GM19452 (cell line): ENCODE measurements at regions not wholly inside any gene's neighbourhood (a gene's known extent, or its start where the extent isn't known, plus 50 kb on each side); places are given as distances from the start of the nearest gene placed in this dataset.

Experiments
- ATAC-seq: cut with Tn5 transposase; IDR thresholded peaks from one replicate; pipeline ENCODE4 v1.9.1; 2021; ENCODE audit not compliant: unreplicated experiment

GRCh38 chr9:19941874-19942273 lies 153.0 kb upstream of the SLC24A2 start:
- no peak for ATAC-seq

DNA sequence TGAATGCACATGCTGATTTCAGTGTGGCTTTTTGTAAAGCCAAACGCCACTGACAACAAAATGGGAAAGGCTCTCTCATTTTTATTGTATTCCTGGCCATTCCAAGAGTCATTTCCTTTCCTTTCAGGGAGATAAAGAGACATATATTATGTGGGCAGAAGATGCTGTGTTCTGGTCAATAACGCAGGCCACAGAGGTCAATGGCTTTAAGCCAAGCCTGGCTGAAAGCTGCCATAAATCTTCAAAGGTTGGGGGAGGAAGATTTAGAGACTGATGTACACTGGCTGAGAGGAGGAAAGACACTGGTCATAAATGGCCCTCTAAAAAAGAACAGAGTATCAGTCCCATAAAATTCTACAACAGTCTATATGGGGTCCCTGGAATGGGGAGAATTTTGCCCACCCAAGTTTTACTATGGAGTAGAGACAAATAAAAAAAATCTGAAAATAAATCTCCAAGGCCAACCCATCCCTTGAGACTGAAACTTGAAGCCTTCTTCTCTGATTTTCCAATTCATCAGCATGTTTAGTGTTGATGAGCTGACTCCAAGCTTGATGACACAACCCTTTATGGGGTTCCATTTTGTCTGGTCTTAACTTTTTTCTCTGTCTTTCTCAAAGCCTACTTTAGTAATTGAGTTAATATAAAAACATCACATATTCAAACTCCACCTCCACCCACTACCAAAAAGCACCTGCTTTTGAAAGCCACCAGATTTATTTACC lies 152.1 kb upstream of the SLC24A2 start:
- ATAC-seq = no peak

DNA sequence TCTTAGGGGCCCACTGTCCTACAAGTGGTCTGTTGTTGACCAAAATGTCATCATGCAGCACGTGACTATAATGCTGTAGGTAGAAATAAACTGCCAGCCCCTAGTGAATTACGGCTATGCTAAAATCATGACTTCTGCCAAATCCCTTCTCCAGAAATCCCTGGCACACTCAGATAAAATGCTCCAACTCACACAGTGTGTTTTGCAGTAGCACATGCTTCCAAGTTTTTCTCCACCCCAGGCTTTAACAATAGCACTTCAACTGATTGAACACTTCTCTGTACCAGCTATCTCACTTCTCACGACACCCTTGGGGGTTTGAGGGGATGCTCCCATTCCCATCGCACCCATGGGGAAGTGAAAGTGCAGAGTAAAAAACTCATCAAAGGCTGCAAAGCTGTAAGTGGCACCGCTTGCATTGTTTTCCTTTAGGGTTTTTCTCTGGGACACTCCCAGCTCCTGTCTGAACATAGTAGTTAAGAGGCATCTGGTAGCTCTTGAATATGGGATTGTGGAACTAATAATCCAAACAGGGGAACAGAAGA lies 151.0 kb upstream of the SLC24A2 start:
- ATAC-seq = no peak

DNA sequence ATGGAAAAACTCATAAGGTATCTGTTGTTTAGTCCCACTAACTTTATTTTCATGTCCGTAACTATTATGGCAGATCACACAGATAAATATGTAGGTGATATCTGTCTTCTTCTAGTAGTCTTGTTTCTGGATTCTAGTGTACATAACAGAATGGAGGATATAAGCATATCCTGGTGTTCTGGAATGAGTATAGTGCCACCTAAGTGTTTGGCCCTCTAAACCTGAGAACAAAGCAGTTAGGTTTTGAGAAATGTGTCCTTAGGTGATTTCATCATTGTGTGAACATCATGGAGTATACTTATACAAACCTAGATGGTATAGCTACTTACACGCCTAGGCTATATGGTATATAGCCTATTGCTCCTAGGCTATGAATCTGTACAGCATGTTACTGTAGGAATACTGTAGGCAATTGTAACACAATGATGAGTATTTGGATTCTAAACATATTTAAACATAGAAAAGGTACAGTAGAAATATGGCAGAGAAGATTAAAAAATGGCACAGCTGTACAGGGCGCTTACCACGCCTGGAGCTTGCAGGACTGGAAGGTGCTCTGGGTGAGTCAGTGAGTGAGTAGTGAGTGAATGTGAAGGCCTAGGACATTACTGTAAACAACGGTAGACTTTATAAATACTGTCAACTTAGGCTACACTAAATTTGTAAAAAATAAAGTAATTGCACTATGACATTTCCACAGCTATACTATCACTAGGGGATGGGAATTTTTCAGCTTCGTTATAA lies 150.3 kb upstream of the SLC24A2 start:
- ATAC-seq = no peak

- no peak for ATAC-seq
Measured at GRCh38 chr9:19937121-19937520, 148.3 kb upstream of the SLC24A2 start.

GRCh38 chr9:19936598-19936997 lies 147.8 kb upstream of the SLC24A2 start:
- ATAC-seq = no peak

DNA sequence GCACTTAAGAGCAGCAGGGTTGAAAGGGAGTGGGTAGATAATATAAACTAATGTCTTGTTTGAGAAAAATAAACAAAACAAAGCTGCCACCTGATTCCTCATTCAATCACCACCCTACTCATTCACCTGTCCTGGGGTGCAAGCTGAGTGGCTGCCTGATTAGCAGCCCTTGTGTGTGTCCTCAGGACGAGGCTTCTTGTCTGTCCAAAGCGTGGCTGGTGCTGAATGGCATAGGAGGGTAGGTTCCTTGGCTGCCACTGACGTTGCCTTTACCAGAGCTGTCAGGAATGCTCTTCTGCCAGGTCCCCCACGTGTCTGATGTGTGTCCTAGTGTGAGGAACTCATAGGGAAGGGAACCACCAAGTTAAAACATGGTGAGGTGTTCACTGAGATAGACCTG lies 146.6 kb upstream of the SLC24A2 start:
- ATAC-seq = no peak

- ATAC-seq = no peak
Measured at GRCh38 chr9:19934301-19934871, 145.5 kb upstream of the SLC24A2 start.

GRCh38 chr9:19931098-19931890 lies 142.5 kb upstream of the SLC24A2 start:
- no peak for ATAC-seq

DNA sequence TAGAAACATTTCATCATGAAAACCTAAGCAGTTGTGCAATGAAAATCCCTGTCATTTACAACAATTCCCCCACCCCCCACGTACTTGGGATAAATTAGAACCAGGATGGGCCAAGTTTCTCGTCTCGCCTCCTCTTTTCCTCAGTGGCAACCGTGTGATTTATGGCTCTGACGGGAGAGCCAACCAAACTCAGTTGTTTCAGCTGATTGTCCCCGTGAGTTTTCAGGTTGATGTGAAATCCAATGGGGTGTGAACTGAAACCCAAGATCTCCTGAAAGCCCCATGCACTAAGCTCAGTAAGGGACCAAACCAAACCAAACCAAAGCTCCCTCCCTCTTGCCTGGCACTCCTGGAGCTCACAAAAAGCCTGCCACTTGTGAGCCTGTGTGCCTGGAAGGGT lies 138.7 kb upstream of the SLC24A2 start:
- ATAC-seq = no peak

- ATAC-seq = no peak
Measured at GRCh38 chr9:19926774-19927173, 137.9 kb upstream of the SLC24A2 start.

- ATAC-seq = peak; percentile 89
Measured at GRCh38 chr9:19925674-19926503, 137.1 kb upstream of the SLC24A2 start.

GRCh38 chr9:19924080-19924479 lies 135.2 kb upstream of the SLC24A2 start:
- ATAC-seq = no peak

DNA sequence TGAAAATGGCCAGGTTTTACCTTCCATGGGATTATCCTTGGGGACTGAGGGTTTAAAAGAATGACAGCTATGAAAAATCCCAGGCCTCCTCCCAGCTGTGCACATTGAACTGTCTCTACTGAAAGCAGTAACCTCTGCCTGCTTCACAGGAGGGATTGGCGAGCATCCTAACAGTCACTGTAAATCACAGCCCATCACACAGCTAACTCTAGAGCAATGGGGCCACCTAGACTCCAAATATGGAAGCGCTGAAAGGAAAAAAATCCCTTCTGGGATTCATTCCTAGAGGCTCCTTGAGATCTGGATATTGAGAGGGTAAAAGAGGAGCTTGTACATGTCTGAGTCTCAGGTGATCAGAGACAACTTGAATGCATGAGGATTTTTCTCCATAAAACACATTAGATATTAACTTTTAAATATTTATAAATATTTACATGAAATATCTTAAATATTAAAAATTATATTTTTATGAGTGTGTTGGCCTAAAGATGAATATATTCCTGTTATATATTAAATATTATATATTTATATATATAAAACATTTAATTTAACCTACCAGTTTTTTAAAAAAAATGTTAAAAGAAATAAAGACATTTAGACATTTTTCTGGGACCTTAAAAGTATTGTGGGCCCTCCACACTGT lies 133.8 kb upstream of the SLC24A2 start:
- ATAC-seq = no peak

GRCh38 chr9:19920401-19920800 lies 131.6 kb upstream of the SLC24A2 start:
- no peak for ATAC-seq

DNA sequence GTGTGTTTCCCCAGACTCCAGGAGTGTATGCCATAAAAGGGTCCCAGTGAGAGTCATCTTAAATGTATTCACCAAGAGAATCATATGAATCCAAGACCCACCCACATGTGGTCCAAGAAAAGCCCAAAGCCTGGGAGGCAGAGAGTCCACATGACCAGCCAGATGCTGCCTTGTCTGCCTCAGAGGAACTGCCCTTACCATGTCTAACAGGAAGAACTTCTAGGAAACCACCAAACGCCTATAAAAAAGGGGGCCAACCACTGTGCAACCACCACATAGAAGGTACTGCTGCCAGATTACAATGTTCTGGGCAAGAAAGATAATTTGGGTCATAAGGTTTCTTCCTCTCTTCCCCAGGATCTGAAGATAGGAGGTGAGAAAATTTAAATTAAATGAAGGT lies 129.8 kb upstream of the SLC24A2 start:
- no peak for ATAC-seq

DNA sequence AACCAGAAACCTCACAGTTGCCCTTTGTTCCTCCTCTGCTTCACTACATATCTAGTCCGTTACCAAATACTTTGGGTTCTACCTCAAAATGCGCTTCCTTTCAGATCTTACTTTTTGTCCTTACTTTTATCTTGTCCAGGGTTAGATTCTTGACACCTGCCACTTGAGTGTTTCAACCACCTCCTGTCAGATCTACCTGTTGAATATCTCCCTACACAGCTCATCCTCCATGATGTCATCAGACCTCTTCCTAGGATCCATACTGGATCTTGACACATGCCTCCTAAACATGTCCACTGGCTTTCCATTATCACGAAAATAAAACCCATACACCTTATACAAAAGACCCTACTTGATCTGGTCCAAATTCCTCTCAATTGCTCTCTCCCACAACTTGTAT lies 125.2 kb upstream of the SLC24A2 start:
- ATAC-seq = no peak

GRCh38 chr9:19913151-19913550 lies 124.3 kb upstream of the SLC24A2 start:
- ATAC-seq = no peak

GRCh38 chr9:19903076-19903475 lies 114.2 kb upstream of the SLC24A2 start:
- no peak for ATAC-seq

DNA sequence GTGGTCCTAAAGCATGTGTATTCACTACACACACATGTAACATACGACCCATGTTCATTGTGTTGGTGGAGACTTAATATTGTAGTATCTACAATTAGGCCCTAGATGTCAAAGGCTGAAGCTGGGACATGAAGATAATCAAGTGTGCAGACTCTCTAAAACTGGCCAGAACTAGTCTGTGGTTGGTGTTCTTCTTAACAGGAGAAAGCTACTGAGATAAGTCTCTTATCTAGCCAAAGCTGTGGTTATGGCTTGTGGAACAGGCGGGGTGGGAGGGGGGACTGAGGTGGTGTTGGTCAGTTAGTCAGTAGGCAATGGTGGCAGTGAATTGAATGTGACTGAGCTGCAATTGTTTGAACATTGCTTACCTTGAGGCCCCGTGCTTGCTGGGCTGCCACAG lies 112.7 kb upstream of the SLC24A2 start:
- ATAC-seq = no peak
